Neuronal stem cell (in vitro differentiated cells): ENCODE measurements at regions not wholly inside any gene's neighbourhood (a gene's known extent, or its start where the extent isn't known, plus 50 kb on each side); places are given as distances from the start of the nearest gene placed in this dataset.

ENCODE experiments used
- DNase-seq: peaks from one replicate; pipeline ENCODE4 v3.0.0-alpha.2; 2013; ENCODE audit warnings: low spot score
- H2AFZ ChIP-seq: one replicate; pipeline ENCODE4 v1.6.1; 2013; ENCODE audit warnings: mild to moderate bottlenecking, low read length, inconsistent platforms
- H2AK5ac ChIP-seq: 2 replicates; pipeline ENCODE4 v1.6.1; 2013; ENCODE audit warnings: low read depth, mild to moderate bottlenecking, inconsistent platforms, low read length, moderate library complexity, mixed read lengths
- H2BK120ac ChIP-seq: 2 replicates; pipeline ENCODE4 v1.6.1; 2013; ENCODE audit warnings: low read depth, mild to moderate bottlenecking, inconsistent platforms, low read length, moderate library complexity, mixed read lengths
- H2BK12ac ChIP-seq: one replicate; pipeline ENCODE4 v1.6.1; 2013; ENCODE audit warnings: low read length, inconsistent platforms
- H2BK15ac ChIP-seq: 2 replicates; pipeline ENCODE4 v1.6.1; 2013; ENCODE audit warnings: mild to moderate bottlenecking, low read length, inconsistent platforms, mixed read lengths
- H2BK5ac ChIP-seq: one replicate; pipeline ENCODE4 v1.6.1; 2013; ENCODE audit warnings: inconsistent platforms, mild to moderate bottlenecking, low read length, moderate library complexity
- H3K14ac ChIP-seq: one replicate; pipeline ENCODE4 v1.6.1; 2013; ENCODE audit warnings: low read length, inconsistent platforms
- H3K18ac ChIP-seq: 2 replicates; pipeline ENCODE4 v1.6.1; 2013; ENCODE audit warnings: low read length, inconsistent platforms
- H3K23ac ChIP-seq: 2 replicates; pipeline ENCODE4 v1.6.1; 2013; ENCODE audit warnings: low read depth, mild to moderate bottlenecking, mixed read lengths, low read length, inconsistent platforms; ENCODE audit not compliant: poor library complexity
- H3K27ac ChIP-seq: replicated peaks from 3 replicates; pipeline ENCODE4 v1.5.1; 2013; ENCODE audit warnings: low read length, inconsistent platforms
- H3K27me3 ChIP-seq, 3 experiments: 2 replicates each; pipeline ENCODE4 v1.6.1; 2013; ENCODE audit warnings: low read length in 3 of 3, mild to moderate bottlenecking in 2 of 3, inconsistent platforms in 1 of 3, low read depth in 1 of 3, mixed read lengths in 1 of 3, moderate library complexity in 1 of 3; ENCODE audit not compliant: control insufficient read depth in 3 of 3, insufficient read depth in 3 of 3
- H3K36me3 ChIP-seq, 2 donors: replicated peaks in 1 of 2; 2 replicates each; pipeline ENCODE4 v1.6.1; 2013; ENCODE audit warnings: low read length in 2 of 2; ENCODE audit not compliant: control insufficient read depth in 2 of 2, insufficient read depth in 2 of 2
- H3K4ac ChIP-seq: 2 replicates; pipeline ENCODE4 v1.6.1; 2013; ENCODE audit warnings: inconsistent platforms, mild to moderate bottlenecking, low read length, moderate library complexity
- H3K4me1 ChIP-seq, 2 donors: 1 replicate in 1 of 2; 2 replicates in 1 of 2; pipeline ENCODE4 v1.6.1; 2013; ENCODE audit warnings: low read length in 2 of 2, low read depth in 1 of 2; ENCODE audit not compliant: control insufficient read depth in 2 of 2, insufficient read depth in 1 of 2
- H3K4me2 ChIP-seq: one replicate; pipeline ENCODE4 v1.6.1; 2013; ENCODE audit warnings: mild to moderate bottlenecking, low read length, inconsistent platforms; ENCODE audit not compliant: insufficient read depth, poor library complexity, severe bottlenecking
- H3K4me3 ChIP-seq, 2 donors: 2 replicates each; pipeline ENCODE4 v1.5.1; 2013; ENCODE audit warnings: low read length in 2 of 2, mild to moderate bottlenecking in 2 of 2, inconsistent platforms in 1 of 2, moderate library complexity in 1 of 2
- H3K79me1 ChIP-seq: one replicate; pipeline ENCODE4 v1.6.1; 2013; ENCODE audit warnings: low read depth, mild to moderate bottlenecking, inconsistent platforms, low read length, moderate library complexity
- H3K9ac ChIP-seq: one replicate; pipeline ENCODE4 v1.6.1; 2013; ENCODE audit warnings: mild to moderate bottlenecking, low read depth, low read length, inconsistent platforms; ENCODE audit not compliant: poor library complexity
- H3K9me3 ChIP-seq, 2 donors: replicated peaks in 1 of 2; 2 replicates each; pipeline versions ENCODE3 to v1.6.1; 2013; ENCODE audit warnings: low read length in 2 of 2, mild to moderate bottlenecking in 2 of 2, inconsistent platforms in 1 of 2, low read depth in 1 of 2, mixed read lengths in 1 of 2, moderate library complexity in 1 of 2; ENCODE audit not compliant: control insufficient read depth in 2 of 2, insufficient read depth in 1 of 2
- H4K8ac ChIP-seq: one replicate; pipeline ENCODE4 v1.6.1; 2013; ENCODE audit warnings: low read depth, mild to moderate bottlenecking, inconsistent platforms, low read length, moderate library complexity
- H4K91ac ChIP-seq: one replicate; pipeline ENCODE4 v1.6.1; 2013; ENCODE audit warnings: low read length, low read depth, mild to moderate bottlenecking, inconsistent platforms; ENCODE audit not compliant: poor library complexity
- WGBS, 2 donors: extraction: QIAGEN DNeasy Blood & Tissue Kit; methylation state at CpG; one replicate each; pipeline ENCODE4 v1.1.7; 2013; ENCODE audit warnings: missing lambda C conversion rate in 2 of 2, mixed read lengths in 1 of 2; ENCODE audit not compliant: insufficient read length in 2 of 2, insufficient replicate concordance in 1 of 2; ENCODE audit errors: extremely low coverage in 2 of 2; 5-methylcytosine and 5-hydroxymethylcytosine counted together

- H2BK12ac ChIP-seq = no peak overlapping the region
Measured at GRCh38 chr9:73474002-73474600, 322.4 kb downstream of the ANXA1 start.

DNA sequence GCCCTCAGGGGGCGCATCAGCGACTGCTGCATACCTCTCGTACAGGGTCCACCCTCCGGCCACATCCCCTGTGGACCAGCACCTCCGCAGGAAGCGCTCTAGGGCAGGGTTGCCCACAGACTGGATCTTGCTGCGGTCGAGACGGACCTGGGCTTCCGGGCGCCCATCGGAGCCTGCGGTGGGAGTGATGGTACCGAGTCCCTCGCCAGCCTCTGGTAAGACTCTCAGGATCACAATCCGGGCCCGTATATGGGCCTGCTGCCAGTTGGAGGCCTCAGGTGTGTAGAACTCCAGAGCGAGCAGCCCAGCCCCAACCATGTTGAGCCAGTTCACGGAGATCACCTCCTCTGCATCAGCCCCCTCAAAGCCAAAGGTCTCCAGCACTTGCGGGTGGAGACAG is 323.0 kb downstream of the ANXA1 start:
- Histone ChIP-seq H3K27me3 (no peaks in the 10 kb centered on the region), H3K9ac (no peak overlapping the region)

More at GRCh38 chr9:73474002-73474600, 322.4 kb downstream of the ANXA1 start:
- Histone ChIP-seq H3K4ac (no peak overlapping the region), H2AK5ac (no peak overlapping the region), H4K8ac (no peak overlapping the region), H3K27me3 (no peaks in the 10 kb centered on the region), H3K4me1 (no peaks in the 10 kb centered on the region), H3K18ac (no peak overlapping the region), H3K9me3 (peaks cover 1 to 9% of the 10 kb centered on the region in 2 donors), H3K9ac (no peak overlapping the region), H3K23ac (no peak overlapping the region), H3K36me3 (no peaks in the 10 kb centered on the region), H4K91ac (no peak overlapping the region), H3K4me3 (no peak overlapping the region), H3K14ac (peak overlapping the region; percentile 49), H2AFZ (peak overlapping the region; percentile 17), H2BK120ac (no peak overlapping the region), H3K79me1 (no peaks in the 10 kb centered on the region), H2BK5ac (no peak overlapping the region), H3K4me2 (no peak overlapping the region), H3K27ac (no peak overlapping the region), H2BK15ac (no peak overlapping the region)
- WGBS, 2 donors = 100% methylated on average over 1 of the region's 14 CpGs; no CpG with 5 or more reads in 1 of the 2 donors
- no peak for DNase-seq

DNA sequence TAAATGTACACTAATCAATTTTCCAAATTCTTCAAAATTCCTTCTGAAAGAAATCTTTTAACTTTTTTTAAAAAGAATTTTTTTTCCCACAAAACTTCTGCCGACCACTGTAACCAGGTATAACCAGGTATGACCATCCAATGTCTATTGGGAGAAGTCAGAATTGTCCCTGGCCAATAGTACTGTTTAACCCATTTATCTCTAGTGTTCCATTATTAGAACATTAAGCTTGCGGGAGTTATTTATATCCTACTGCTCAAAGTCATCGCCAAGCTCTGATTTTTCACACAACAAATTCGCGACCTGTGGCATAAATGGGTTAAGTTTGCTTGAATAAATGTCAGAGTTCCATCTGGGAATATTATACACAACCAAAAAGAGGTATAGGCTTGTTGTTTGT is 343.2 kb downstream of the ANXA1 start:
- Histone ChIP-seq H4K8ac (no peak overlapping the region), H3K4me3 (no peak overlapping the region), H3K27ac (no peak overlapping the region), H2AFZ (no peak overlapping the region), H2BK120ac (no peak overlapping the region), H2BK12ac (no peak overlapping the region), H3K4me1 (no peaks in the 10 kb centered on the region), H3K4ac (no peak overlapping the region), H2BK15ac (no peak overlapping the region), H3K4me2 (no peak overlapping the region), H3K27me3 (no peaks in the 10 kb centered on the region), H4K91ac (no peak overlapping the region), H3K14ac (no peak overlapping the region), H3K36me3 (no peaks in the 10 kb centered on the region), H3K18ac (no peak overlapping the region), H2AK5ac (no peak overlapping the region), H2BK5ac (no peak overlapping the region), H3K79me1 (no peaks in the 10 kb centered on the region), H3K9ac (no peak overlapping the region), H3K9me3 (peaks cover 0 to 7% of the 10 kb centered on the region in 2 donors), H3K23ac (no peak overlapping the region)
- WGBS, 2 donors = no CpG with 5 or more reads among the region's 5 CpGs
- DNase-seq = no peak

More for the DNA sequence above, 323.0 kb downstream of the ANXA1 start:
- H3K4me2 ChIP-seq = no peak overlapping the region
- no peak for DNase-seq
- no peak overlapping the region for H3K27ac ChIP-seq
- H2BK5ac ChIP-seq = no peak overlapping the region
- no peaks in the 10 kb centered on the region for H3K36me3 ChIP-seq
- H2AFZ ChIP-seq = peak overlapping the region; percentile 17
- no CpG with 5 or more reads among the region's 20 CpGs for WGBS, 2 donors
- H3K79me1 ChIP-seq = no peaks in the 10 kb centered on the region
- H3K14ac ChIP-seq = peak overlapping the region; percentile 49
- H2BK120ac ChIP-seq = no peak overlapping the region
- no peak overlapping the region for H3K23ac ChIP-seq
- H3K4me3 ChIP-seq = no peak overlapping the region
- H4K8ac ChIP-seq = no peak overlapping the region
- H2AK5ac ChIP-seq = no peak overlapping the region
- H3K9me3 ChIP-seq = peaks cover 1 to 9% of the 10 kb centered on the region in 2 donors
- peak overlapping the region; percentile 53 for H3K18ac ChIP-seq
- no peak overlapping the region for H4K91ac ChIP-seq
- H2BK15ac ChIP-seq = no peak overlapping the region
- no peak overlapping the region for H3K4ac ChIP-seq
- no peaks in the 10 kb centered on the region for H3K4me1 ChIP-seq
- H2BK12ac ChIP-seq = no peak overlapping the region

DNA sequence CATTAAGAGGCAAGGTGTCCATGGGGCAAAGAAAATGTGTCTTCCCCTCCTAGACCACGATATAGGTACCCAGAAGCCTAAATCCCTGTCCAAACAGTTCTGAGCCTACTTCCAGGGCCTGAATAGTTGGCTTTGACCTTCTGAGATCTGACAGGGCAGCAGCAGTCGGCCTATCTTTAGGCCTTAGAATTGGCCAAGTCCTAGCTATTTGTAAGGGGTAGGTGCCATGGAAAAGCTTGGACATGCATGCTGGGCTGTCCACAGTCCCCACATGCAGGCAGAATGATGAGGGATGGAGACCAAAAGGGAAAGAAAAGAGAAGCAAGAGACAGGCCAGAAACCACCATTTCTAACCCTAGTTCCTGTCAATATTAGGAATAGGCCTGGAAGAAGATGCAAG is 346.1 kb downstream of the ANXA1 start:
- no peak overlapping the region for H2BK120ac ChIP-seq
- no peaks in the 10 kb centered on the region for H3K4me1 ChIP-seq
- H3K4ac ChIP-seq = no peak overlapping the region
- H2BK5ac ChIP-seq = no peak overlapping the region
- no peaks in the 10 kb centered on the region for H3K79me1 ChIP-seq
- H3K27ac ChIP-seq = no peak overlapping the region
- H3K4me2 ChIP-seq = no peak overlapping the region
- no peak overlapping the region for H3K23ac ChIP-seq
- no peak overlapping the region for H4K91ac ChIP-seq
- H4K8ac ChIP-seq = no peak overlapping the region
- no peak for DNase-seq
- no peak overlapping the region for H2AFZ ChIP-seq
- H3K9ac ChIP-seq = no peak overlapping the region
- no peaks in the 10 kb centered on the region for H3K36me3 ChIP-seq
- WGBS, 2 donors = no CpG with 5 or more reads among the region's 2 CpGs
- no peak overlapping the region for H3K18ac ChIP-seq
- H3K9me3 ChIP-seq = peaks cover 0 to 7% of the 10 kb centered on the region in 2 donors
- no peak overlapping the region for H2BK12ac ChIP-seq
- no peak overlapping the region for H2AK5ac ChIP-seq
- no peak overlapping the region for H3K14ac ChIP-seq
- no peak overlapping the region for H2BK15ac ChIP-seq
- no peaks in the 10 kb centered on the region for H3K27me3 ChIP-seq
- no peak overlapping the region for H3K4me3 ChIP-seq
